Omental fat pad (tissue), 3 donors: ENCODE measurements at regions not wholly inside any gene's neighbourhood (a gene's known extent, or its start where the extent isn't known, plus 50 kb on each side); places are given as distances from the start of the nearest gene placed in this dataset.

Experiments
- ATAC-seq: fragments of 150-250 bp; one replicate; pipeline ENCODE4 v1.9.1; 2016; ENCODE audit warnings: mild to moderate bottlenecking, moderate library complexity; ENCODE audit not compliant: low FRiP score
- DNase-seq: peaks from one replicate; pipeline ENCODE4 v3.0.0-alpha.2; 2019; ENCODE audit warnings: low spot score
- TF ChIP-seq, protein P1 (sequence below), 3 donors: fragments of 450-650 bp; IDR thresholded peaks; one replicate each; pipeline ENCODE4 v1.5.1; 2016 to 2017; ENCODE audit warnings: antibody characterized with exemption in 3 of 3, mild to moderate bottlenecking in 3 of 3, moderate library complexity in 2 of 3

DNA sequence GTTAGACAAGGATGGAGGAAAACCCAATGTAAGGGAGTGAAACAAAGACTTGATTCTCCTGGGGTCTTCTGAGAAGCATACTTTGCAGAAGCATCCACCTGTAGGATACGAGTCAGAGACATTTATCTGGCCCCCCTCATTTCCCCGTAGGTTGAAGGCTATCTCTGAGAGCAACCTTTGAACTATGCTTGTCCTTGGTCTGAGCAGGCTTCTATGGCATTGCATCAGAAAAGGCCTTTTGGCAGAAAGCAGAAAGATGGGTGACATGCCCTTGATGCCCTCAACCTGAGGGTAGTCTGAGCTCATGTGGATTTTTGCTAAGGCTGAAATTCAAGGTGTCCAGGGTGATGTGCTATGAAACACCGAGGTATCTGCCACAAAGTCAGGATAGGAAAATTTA, 131.6 kb upstream of the SGO1 start:
- ATAC-seq = no peak
- no peak for DNase-seq
- TF ChIP-seq, protein P1, sequence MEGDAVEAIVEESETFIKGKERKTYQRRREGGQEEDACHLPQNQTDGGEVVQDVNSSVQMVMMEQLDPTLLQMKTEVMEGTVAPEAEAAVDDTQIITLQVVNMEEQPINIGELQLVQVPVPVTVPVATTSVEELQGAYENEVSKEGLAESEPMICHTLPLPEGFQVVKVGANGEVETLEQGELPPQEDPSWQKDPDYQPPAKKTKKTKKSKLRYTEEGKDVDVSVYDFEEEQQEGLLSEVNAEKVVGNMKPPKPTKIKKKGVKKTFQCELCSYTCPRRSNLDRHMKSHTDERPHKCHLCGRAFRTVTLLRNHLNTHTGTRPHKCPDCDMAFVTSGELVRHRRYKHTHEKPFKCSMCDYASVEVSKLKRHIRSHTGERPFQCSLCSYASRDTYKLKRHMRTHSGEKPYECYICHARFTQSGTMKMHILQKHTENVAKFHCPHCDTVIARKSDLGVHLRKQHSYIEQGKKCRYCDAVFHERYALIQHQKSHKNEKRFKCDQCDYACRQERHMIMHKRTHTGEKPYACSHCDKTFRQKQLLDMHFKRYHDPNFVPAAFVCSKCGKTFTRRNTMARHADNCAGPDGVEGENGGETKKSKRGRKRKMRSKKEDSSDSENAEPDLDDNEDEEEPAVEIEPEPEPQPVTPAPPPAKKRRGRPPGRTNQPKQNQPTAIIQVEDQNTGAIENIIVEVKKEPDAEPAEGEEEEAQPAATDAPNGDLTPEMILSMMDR (IDR thresholded peaks at IDR 0.05) = no peak

DNA sequence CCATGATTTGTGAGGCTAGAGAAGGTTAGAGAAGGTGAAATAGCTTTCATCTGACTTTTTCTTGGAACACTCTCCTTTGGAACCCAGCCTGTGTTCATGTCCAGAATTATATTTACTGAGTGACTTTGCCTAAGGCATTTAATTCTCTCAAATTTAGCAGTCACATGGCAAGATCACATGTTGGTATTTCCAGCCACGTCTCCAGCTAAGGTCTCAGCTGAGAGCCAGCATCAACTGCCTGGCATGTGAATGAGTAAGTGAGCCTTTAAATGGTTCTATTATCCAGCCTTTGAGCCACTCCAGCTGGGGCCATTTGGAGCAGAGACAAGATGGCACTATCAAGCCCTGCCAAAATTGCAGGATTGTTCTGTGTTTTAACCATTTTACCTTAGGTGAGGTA, 130.2 kb upstream of the SGO1 start:
- DNase-seq (no peak), ATAC-seq (no peak)
- TF ChIP-seq, protein P1 (IDR thresholded peaks at IDR 0.05) = no peak

DNA sequence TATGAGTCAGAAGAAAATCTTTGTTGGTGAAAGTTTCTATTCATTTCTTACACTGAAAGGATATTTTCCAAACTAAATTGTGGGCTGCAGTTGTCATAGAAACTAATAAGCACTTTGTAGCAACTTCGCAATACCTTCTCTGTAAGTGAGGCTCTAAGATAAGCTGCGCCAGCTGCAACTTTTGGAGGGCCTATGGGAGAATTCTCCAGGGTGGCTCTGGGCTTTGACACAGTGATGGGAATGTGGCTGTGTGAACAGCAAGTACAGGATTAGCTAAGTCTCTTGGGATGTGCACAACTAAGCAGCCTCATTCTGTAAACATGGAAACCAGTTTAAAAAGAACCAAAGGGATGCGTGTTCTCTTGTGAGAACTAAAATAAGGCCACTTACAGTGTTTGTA, 124.6 kb upstream of the SGO1 start:
- DNase-seq (no peak), ATAC-seq (no peak)
- TF ChIP-seq, protein P1 (IDR thresholded peaks at IDR 0.05) = no peak

DNA sequence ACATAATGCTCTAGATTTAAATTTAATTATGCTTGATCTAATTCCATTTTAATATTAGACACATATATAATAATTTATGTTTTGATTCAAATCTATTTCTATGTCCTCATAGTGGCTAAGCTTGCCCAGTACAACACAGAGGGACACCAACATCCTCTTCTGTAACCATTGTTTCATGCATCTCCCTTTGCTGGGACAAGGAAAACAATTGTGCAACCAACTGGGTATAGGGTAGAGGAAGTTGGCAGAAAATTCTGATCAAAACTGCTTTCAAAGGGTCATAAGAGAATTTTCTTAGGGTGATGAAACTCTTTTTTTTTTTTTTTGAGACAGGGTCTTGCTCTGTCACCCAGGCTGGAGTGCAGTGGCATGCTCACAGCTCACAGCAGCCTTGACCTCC, 121.4 kb upstream of the SGO1 start:
- TF ChIP-seq, protein P1 (IDR thresholded peaks at IDR 0.05) = no peak
- ATAC-seq = no peak
- no peak for DNase-seq

DNA sequence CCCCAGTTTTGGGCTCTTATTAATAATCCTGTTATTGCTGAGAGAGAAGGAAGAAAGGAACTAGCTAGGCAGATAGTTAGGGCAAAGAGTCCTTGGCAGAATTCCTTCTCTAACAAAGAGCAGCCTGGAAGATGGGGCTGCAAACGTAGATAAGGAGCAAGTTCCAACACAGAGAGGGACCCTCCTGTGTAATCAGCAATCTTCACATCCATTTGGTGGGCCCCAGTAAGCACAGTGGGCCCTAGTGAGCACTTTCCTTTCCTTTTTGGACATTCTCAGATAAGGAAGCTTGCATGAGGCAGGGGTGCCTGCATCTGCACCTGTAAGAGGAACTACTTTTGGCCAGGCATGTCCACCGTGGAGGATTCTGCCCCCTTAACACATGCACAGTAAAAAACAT, 119.6 kb upstream of the SGO1 start:
- DNase-seq = no peak
- TF ChIP-seq, protein P1 (IDR thresholded peaks at IDR 0.05) = no peak
- ATAC-seq = no peak

DNA sequence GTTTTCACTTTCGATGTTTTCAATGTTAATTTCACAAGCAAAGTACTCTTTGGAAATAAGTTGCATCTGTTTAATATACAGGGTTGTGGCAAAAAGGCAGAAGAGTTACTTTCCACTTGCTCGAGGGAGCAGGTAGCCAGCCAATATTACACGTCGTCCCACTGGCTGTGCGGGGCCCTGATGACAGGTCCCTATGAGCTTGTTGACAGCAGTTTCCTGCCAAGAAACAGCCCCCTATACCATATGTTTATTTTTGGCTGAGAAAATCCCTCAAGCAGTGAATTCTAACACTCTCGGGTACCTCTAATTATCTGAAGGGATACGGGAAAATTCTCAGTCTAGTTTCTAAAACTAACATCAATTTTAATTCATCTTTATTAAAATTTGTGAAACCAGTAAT, 116.8 kb upstream of the SGO1 start:
- no peak for ATAC-seq
- no peak for DNase-seq
- TF ChIP-seq, protein P1 (IDR thresholded peaks at IDR 0.05) = no peak

DNA sequence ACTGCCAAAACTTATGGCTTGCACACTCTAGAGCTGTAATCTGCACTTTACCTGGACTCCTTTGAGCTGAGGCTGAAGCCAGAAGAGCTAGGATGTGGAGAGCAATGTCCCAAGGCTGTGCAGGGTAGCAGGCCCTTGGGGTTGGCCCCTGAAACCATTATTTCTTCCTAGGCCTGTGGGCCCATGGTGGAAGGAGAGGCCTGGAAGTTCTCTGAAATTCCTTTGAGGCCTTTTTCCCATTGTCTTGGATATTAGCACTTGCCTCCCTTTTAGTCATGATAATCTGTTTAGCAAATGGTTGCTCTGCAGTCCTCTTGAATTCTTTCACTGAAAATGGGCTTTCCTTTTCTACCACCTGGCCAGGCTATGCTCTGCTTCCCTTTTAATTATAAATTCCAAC, 102.0 kb upstream of the SGO1 start:
- TF ChIP-seq, protein P1 (IDR thresholded peaks at IDR 0.05) = no peak
- DNase-seq = no peak
- no peak for ATAC-seq
